ENCODE measurements at regions not wholly inside any gene's neighbourhood (a gene's known extent, or its start where the extent isn't known, plus 50 kb on each side); places are given as distances from the start of the nearest gene placed in this dataset.

DNA sequence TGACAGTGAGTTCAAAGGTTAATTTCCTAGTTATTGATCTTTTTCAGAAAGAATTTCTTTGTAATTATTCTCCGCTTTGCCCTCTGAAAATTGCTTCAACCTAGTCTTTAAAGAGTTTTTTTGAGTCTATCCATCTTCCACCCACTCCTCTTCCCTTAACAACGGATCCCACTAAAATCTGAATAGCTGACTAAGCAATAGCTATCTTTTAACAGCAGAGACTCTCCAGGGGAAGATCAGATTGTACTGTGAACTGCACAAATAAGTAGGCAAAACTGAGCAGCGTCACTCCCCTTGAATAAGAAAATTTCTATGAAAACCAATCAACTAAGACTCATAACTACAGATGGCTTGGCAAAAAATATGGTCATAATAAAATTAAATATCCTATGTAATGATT, 127.9 kb downstream of the TUSC7 start:
- Mint-ChIP-seq H3K9me3 (ENCODE audit: unreplicated experiment) (no peaks in the 10 kb centered on the region), H3K4me1 (ENCODE audit: low read depth, unreplicated experiment) (no peaks in the 10 kb centered on the region), H3K36me3 (ENCODE audit: insufficient read depth, unreplicated experiment) (no peaks in the 10 kb centered on the region), H3K27ac (ENCODE audit: unreplicated experiment) (no peak overlapping the region), H3K27me3 (ENCODE audit: insufficient read depth, unreplicated experiment) (peaks cover 5% of the 10 kb centered on the region), H3K4me3 (ENCODE audit: unreplicated experiment) (no peak overlapping the region)
- Histone ChIP-seq H3K9me3 (no peaks in the 10 kb centered on the region), H3K4me1 (no peaks in the 10 kb centered on the region), H3K27me3 (replicated peaks; ENCODE audit: control insufficient read depth, insufficient read depth, low read length) (no peaks in the 10 kb centered on the region), H3K36me3 (ENCODE audit: control insufficient read depth, insufficient read depth, low read length) (no peaks in the 10 kb centered on the region), H3K4me3 (ENCODE audit: low read depth, low read length) (no peak overlapping the region)
- intact Hi-C loops (cut with micrococcal nuclease; ENCODE audit: unreplicated experiment), result no loop called here
- no peak for DNase-seq
- ChIA-PET POLR2A (no interaction called here), CTCF (interaction anchor here (0.5 kb wide), 1 partner anchor 693 kb away, joined by 10 read pairs; no protein-coding TSS in a partner anchor)
- no TSS peak for BruUV-seq (replicated peaks)
- TF ChIP-seq, protein P1, sequence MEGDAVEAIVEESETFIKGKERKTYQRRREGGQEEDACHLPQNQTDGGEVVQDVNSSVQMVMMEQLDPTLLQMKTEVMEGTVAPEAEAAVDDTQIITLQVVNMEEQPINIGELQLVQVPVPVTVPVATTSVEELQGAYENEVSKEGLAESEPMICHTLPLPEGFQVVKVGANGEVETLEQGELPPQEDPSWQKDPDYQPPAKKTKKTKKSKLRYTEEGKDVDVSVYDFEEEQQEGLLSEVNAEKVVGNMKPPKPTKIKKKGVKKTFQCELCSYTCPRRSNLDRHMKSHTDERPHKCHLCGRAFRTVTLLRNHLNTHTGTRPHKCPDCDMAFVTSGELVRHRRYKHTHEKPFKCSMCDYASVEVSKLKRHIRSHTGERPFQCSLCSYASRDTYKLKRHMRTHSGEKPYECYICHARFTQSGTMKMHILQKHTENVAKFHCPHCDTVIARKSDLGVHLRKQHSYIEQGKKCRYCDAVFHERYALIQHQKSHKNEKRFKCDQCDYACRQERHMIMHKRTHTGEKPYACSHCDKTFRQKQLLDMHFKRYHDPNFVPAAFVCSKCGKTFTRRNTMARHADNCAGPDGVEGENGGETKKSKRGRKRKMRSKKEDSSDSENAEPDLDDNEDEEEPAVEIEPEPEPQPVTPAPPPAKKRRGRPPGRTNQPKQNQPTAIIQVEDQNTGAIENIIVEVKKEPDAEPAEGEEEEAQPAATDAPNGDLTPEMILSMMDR (IDR thresholded peaks at IDR 0.05; ENCODE audit: insufficient read depth in 1 of 2, low read depth in 1 of 2, low read length in 1 of 2, severe bottlenecking in 1 of 2, unreplicated experiment in 1 of 2), result no peak

DNA sequence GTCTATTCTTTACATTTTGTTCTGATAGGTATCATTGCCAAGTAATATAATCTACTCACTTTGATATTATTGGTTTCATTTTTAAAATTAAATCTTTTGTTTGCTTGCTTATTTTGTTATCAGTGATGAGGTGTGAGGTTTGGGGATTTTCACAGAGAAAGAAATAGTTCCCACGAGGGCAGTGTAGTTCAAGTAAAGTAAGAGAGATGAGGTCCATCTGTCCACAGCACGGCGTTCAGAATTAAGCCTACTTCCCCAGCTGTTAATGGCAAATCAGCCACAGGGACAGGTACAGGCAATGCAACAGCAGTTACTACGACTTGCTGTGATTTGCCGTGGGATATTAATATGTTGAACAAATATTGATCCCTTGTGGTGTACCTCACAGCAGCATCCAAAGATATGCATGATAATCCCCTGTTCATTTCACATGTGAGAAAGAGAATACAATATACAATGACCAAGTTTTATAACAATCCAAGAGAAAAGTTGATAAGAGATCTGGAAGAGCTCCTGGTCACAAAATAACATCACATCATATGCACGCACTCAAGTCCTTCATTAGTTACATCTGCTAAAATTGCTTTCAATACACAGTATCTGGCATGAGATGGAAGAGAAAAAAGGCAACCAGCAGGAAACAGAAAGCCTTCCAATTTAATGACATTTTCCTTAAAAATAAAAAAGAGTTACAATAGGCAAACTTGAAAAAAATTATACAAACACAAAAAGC, 131.6 kb downstream of the TUSC7 start:
- BruUV-seq (replicated peaks), result no TSS peak
- Histone ChIP-seq H3K36me3 (ENCODE audit: control insufficient read depth, insufficient read depth, low read length) (no peaks in the 10 kb centered on the region), H3K9me3 (no peaks in the 10 kb centered on the region), H3K4me1 (no peaks in the 10 kb centered on the region), H3K27me3 (replicated peaks; ENCODE audit: control insufficient read depth, insufficient read depth, low read length) (no peaks in the 10 kb centered on the region), H3K4me3 (ENCODE audit: low read depth, low read length) (no peak overlapping the region)
- no peak overlapping the region for H3K4me3 Mint-ChIP-seq (ENCODE audit: unreplicated experiment)
- POLR2A ChIA-PET, result no interaction called here
- peaks cover 11% of the 10 kb centered on the region for H3K27me3 Mint-ChIP-seq (ENCODE audit: insufficient read depth, unreplicated experiment)
- TF ChIP-seq, protein P1 (IDR thresholded peaks at IDR 0.05; ENCODE audit: insufficient read depth in 1 of 2, low read depth in 1 of 2, low read length in 1 of 2, severe bottlenecking in 1 of 2, unreplicated experiment in 1 of 2), result no peak
- CTCF ChIA-PET, result no interaction called here
- H3K36me3 Mint-ChIP-seq (ENCODE audit: insufficient read depth, unreplicated experiment), result no peaks in the 10 kb centered on the region
- H3K27ac Mint-ChIP-seq (ENCODE audit: unreplicated experiment), result no peak overlapping the region
- no peaks in the 10 kb centered on the region for H3K4me1 Mint-ChIP-seq (ENCODE audit: low read depth, unreplicated experiment)
- no peak for DNase-seq
- intact Hi-C loops (cut with micrococcal nuclease; ENCODE audit: unreplicated experiment), result no loop called here
- no peaks in the 10 kb centered on the region for H3K9me3 Mint-ChIP-seq (ENCODE audit: unreplicated experiment)

DNA sequence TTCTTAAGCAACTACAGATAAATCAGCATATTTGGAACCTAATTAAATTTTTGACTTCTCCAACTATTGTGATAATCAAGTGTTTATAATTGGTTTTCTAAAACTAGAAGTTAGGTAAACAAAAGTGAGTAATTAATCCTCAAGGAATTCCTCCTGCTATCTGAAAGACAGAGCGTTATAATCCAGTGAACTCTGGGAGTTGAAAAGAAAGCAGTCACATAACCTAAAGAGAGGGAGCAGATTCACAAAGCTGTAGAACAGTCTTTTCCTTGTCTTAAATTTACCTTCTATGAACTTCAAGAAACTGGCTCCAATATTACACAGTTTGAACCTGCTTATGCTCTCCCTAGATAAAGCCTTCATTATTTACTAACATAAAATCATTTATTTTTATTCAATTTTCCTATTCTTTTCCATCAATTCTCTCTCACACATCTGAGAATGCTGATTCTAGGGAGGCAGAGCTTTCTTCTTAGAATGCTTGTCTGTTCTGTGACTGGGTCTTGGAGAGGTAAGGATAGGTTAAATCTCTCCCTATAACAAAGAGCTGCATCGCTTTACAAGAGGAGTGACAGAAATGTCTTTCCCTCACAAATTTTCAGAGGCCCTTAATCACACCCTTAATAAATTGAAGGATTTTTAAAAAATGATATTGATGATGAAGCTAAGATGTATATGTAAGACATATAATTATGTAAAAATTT, 132.8 kb downstream of the TUSC7 start:
- intact Hi-C loops (cut with micrococcal nuclease; ENCODE audit: unreplicated experiment), result no loop called here
- no peaks in the 10 kb centered on the region for H3K27me3 ChIP-seq (replicated peaks; ENCODE audit: control insufficient read depth, insufficient read depth, low read length)
- no peaks in the 10 kb centered on the region for H3K9me3 Mint-ChIP-seq (ENCODE audit: unreplicated experiment)
- no peak overlapping the region for H3K27ac Mint-ChIP-seq (ENCODE audit: unreplicated experiment)
- BruUV-seq (replicated peaks), result no TSS peak
- no peaks in the 10 kb centered on the region for H3K4me1 ChIP-seq
- no peaks in the 10 kb centered on the region for H3K36me3 Mint-ChIP-seq (ENCODE audit: insufficient read depth, unreplicated experiment)
- H3K9me3 ChIP-seq, result no peaks in the 10 kb centered on the region
- no peak overlapping the region for H3K4me3 ChIP-seq (ENCODE audit: low read depth, low read length)
- no peak for DNase-seq
- no peak overlapping the region for H3K4me3 Mint-ChIP-seq (ENCODE audit: unreplicated experiment)
- TF ChIP-seq, protein P1 (IDR thresholded peaks at IDR 0.05; ENCODE audit: insufficient read depth in 1 of 2, low read depth in 1 of 2, low read length in 1 of 2, severe bottlenecking in 1 of 2, unreplicated experiment in 1 of 2), result no peak
- no peaks in the 10 kb centered on the region for H3K36me3 ChIP-seq (ENCODE audit: control insufficient read depth, insufficient read depth, low read length)
- ChIA-PET CTCF (no interaction called here), POLR2A (no interaction called here)
- peaks cover 10% of the 10 kb centered on the region for H3K27me3 Mint-ChIP-seq (ENCODE audit: insufficient read depth, unreplicated experiment)
- no peaks in the 10 kb centered on the region for H3K4me1 Mint-ChIP-seq (ENCODE audit: low read depth, unreplicated experiment)
